GM12878 (cell line): ENCODE measurements at regions not wholly inside any gene's neighbourhood (a gene's known extent, or its start where the extent isn't known, plus 50 kb on each side); places are given as distances from the start of the nearest gene placed in this dataset.
"Not testable (repeated sequence)": the region's sequence is repeated elsewhere in the genome, so short reads cannot be mapped to it uniquely, and the experiment has no call there.

ENCODE experiments used
- BHLHE40 ChIP-seq, 2 experiments: fragments of 450-650 bp in 1 of 2; IDR thresholded peaks; 2 replicates each; pipeline ENCODE4 v1.6.1; 2011 to 2017; ENCODE audit warnings: low read depth in 2 of 2, borderline replicate concordance in 1 of 2, improper control_type of control experiment in 1 of 2, low read length in 1 of 2, mild to moderate bottlenecking in 1 of 2
- EGR1 ChIP-seq, 2 experiments: IDR thresholded peaks; 1 replicate in 1 of 2; 2 replicates in 1 of 2; pipeline ENCODE4 v1.6.1; 2011 to 2012; ENCODE audit warnings: low read depth in 2 of 2, low read length in 2 of 2, borderline replicate concordance in 1 of 2, mild to moderate bottlenecking in 1 of 2, moderate library complexity in 1 of 2
- FOXK2 ChIP-seq: fragments of 450-650 bp; IDR thresholded peaks from 2 replicates; pipeline ENCODE4 v1.6.1; 2017; ENCODE audit warnings: mild to moderate bottlenecking, moderate library complexity
- MYC ChIP-seq: IDR thresholded peaks from 2 replicates; pipeline ENCODE4 v1.6.1; 2011; ENCODE audit warnings: mild to moderate bottlenecking, low read length, moderate library complexity, inconsistent platforms; ENCODE audit not compliant: insufficient read depth, insufficient replicate concordance, insufficient read length, severe bottlenecking
- POLR2AphosphoS5 ChIP-seq: IDR thresholded peaks from 2 replicates; pipeline ENCODE4 v1.6.1; 2011; ENCODE audit warnings: mild to moderate bottlenecking, low read length, inconsistent platforms
- RBBP5 ChIP-seq: fragments of 200-600 bp; sonication (generic); conservative IDR thresholded peaks from 2 replicates; pipeline ENCODE4 v1.6.1; 2016
- ZBED1 ChIP-seq: IDR thresholded peaks from 2 replicates; pipeline ENCODE4 v1.6.1; 2016; ENCODE audit warnings: borderline replicate concordance
- TF ChIP-seq, protein P1 (sequence below), 3 experiments: IDR thresholded peaks in 2 of 3; conservative IDR thresholded peaks in 1 of 3; 2 replicates each; pipeline ENCODE4 v1.5.1; 2011; ENCODE audit warnings: low read depth in 3 of 3, low read length in 3 of 3, mild to moderate bottlenecking in 3 of 3, control low read depth in 2 of 3, moderate library complexity in 2 of 3, inconsistent platforms in 1 of 3, mixed read lengths in 1 of 3; ENCODE audit not compliant: control insufficient read depth in 2 of 3, insufficient read depth in 1 of 3; ENCODE audit errors: extremely low read depth in 1 of 3
- TF ChIP-seq, protein P2 (sequence below): IDR thresholded peaks from 2 replicates; pipeline ENCODE4 v1.6.1; 2012; ENCODE audit warnings: low read depth, low read length, improper control_type of control experiment
- TF ChIP-seq, protein P3 (sequence below): fragments of 450-650 bp; formaldehyde crosslinking; IDR thresholded peaks from 2 replicates; pipeline ENCODE4 v1.4.0; 2020; ENCODE audit warnings: mild to moderate bottlenecking, moderate library complexity

DNA sequence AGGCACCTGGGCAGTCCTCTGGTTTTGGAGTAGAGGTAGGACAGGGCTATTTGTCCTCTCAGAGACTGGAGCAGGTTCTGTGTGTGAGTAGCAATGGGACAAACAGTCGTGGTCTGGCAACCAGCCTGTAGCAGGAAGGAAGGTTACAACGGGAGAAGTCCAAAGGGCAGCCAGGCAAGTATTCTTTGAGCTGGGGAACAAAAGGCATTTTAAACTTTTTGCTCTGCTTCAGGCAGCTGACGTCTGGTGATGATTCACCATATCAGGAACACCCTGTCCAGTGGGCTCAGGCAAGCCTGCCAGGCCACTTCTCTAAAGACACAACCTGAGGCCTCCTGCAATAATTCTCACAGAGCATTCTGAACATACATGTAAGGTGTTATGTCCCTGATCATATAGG, 215.8 kb downstream of the FAM72C start:
- TF ChIP-seq, protein P1, sequence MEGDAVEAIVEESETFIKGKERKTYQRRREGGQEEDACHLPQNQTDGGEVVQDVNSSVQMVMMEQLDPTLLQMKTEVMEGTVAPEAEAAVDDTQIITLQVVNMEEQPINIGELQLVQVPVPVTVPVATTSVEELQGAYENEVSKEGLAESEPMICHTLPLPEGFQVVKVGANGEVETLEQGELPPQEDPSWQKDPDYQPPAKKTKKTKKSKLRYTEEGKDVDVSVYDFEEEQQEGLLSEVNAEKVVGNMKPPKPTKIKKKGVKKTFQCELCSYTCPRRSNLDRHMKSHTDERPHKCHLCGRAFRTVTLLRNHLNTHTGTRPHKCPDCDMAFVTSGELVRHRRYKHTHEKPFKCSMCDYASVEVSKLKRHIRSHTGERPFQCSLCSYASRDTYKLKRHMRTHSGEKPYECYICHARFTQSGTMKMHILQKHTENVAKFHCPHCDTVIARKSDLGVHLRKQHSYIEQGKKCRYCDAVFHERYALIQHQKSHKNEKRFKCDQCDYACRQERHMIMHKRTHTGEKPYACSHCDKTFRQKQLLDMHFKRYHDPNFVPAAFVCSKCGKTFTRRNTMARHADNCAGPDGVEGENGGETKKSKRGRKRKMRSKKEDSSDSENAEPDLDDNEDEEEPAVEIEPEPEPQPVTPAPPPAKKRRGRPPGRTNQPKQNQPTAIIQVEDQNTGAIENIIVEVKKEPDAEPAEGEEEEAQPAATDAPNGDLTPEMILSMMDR (IDR thresholded peaks at IDR 0.05 in 2 of 3, conservative IDR thresholded peaks at IDR 0.05 in 1 of 3; ENCODE audit: control insufficient read depth in 2 of 3, extremely low read depth in 1 of 3, insufficient read depth in 1 of 3, low read depth in 3 of 3, low read length in 3 of 3): not testable (repeated sequence)
- TF ChIP-seq, protein P2, sequence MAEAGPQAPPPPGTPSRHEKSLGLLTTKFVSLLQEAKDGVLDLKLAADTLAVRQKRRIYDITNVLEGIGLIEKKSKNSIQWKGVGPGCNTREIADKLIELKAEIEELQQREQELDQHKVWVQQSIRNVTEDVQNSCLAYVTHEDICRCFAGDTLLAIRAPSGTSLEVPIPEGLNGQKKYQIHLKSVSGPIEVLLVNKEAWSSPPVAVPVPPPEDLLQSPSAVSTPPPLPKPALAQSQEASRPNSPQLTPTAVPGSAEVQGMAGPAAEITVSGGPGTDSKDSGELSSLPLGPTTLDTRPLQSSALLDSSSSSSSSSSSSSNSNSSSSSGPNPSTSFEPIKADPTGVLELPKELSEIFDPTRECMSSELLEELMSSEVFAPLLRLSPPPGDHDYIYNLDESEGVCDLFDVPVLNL: not testable (repeated sequence)
- not testable (repeated sequence) for TF ChIP-seq EGR1 (IDR thresholded peaks at IDR 0.05; ENCODE audit: borderline replicate concordance in 1 of 2, low read depth in 2 of 2, low read length in 2 of 2); RBBP5; FOXK2; BHLHE40 (IDR thresholded peaks at IDR 0.05; ENCODE audit: borderline replicate concordance in 1 of 2, low read depth in 2 of 2, low read length in 1 of 2); ZBED1; POLR2AphosphoS5; MYC
- TF ChIP-seq, protein P3, sequence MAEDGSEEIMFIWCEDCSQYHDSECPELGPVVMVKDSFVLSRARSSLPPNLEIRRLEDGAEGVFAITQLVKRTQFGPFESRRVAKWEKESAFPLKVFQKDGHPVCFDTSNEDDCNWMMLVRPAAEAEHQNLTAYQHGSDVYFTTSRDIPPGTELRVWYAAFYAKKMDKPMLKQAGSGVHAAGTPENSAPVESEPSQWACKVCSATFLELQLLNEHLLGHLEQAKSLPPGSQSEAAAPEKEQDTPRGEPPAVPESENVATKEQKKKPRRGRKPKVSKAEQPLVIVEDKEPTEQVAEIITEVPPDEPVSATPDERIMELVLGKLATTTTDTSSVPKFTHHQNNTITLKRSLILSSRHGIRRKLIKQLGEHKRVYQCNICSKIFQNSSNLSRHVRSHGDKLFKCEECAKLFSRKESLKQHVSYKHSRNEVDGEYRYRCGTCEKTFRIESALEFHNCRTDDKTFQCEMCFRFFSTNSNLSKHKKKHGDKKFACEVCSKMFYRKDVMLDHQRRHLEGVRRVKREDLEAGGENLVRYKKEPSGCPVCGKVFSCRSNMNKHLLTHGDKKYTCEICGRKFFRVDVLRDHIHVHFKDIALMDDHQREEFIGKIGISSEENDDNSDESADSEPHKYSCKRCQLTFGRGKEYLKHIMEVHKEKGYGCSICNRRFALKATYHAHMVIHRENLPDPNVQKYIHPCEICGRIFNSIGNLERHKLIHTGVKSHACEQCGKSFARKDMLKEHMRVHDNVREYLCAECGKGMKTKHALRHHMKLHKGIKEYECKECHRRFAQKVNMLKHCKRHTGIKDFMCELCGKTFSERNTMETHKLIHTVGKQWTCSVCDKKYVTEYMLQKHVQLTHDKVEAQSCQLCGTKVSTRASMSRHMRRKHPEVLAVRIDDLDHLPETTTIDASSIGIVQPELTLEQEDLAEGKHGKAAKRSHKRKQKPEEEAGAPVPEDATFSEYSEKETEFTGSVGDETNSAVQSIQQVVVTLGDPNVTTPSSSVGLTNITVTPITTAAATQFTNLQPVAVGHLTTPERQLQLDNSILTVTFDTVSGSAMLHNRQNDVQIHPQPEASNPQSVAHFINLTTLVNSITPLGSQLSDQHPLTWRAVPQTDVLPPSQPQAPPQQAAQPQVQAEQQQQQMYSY: not testable (repeated sequence)
